ENCODE measurements at regions not wholly inside any gene's neighbourhood (a gene's known extent, or its start where the extent isn't known, plus 50 kb on each side); places are given as distances from the start of the nearest gene placed in this dataset.

- H3K4me3 ChIP-seq (ENCODE audit: low read depth, low read length), result no peak overlapping the region
- DNase-seq (ENCODE audit: low read depth), result no peak
- TF ChIP-seq CTCF (conservative IDR thresholded peaks at IDR 0.05; ENCODE audit: low read depth, low read length), result no peak
Measured at GRCh38 chr17:33385133-33385532, 92.0 kb upstream of the ASIC2 start.

- no peak overlapping the region for H3K4me3 ChIP-seq (ENCODE audit: low read depth, low read length)
- DNase-seq (ENCODE audit: low read depth), result no peak
- no peak for TF ChIP-seq CTCF (conservative IDR thresholded peaks at IDR 0.05; ENCODE audit: low read depth, low read length)
Measured at GRCh38 chr17:33385713-33386112, 92.6 kb upstream of the ASIC2 start.

GRCh38 chr17:33387406-33387805 is 94.3 kb upstream of the ASIC2 start:
- no peak for TF ChIP-seq CTCF (conservative IDR thresholded peaks at IDR 0.05; ENCODE audit: low read depth, low read length)

GRCh38 chr17:33389504-33390135 is 96.5 kb upstream of the ASIC2 start:
- DNase-seq (ENCODE audit: low read depth), result peak; percentile 8
- H3K4me3 ChIP-seq (ENCODE audit: low read depth, low read length), result no peak overlapping the region
- TF ChIP-seq CTCF (conservative IDR thresholded peaks at IDR 0.05; ENCODE audit: low read depth, low read length), result no peak

More at GRCh38 chr17:33387406-33387805, 94.3 kb upstream of the ASIC2 start:
- no peak for DNase-seq (ENCODE audit: low read depth)
- no peak overlapping the region for H3K4me3 ChIP-seq (ENCODE audit: low read depth, low read length)

GRCh38 chr17:33390479-33391176 is 97.5 kb upstream of the ASIC2 start:
- peak; percentile 16 for DNase-seq (ENCODE audit: low read depth)
- H3K4me3 ChIP-seq (ENCODE audit: low read depth, low read length), result no peak overlapping the region
- no peak for TF ChIP-seq CTCF (conservative IDR thresholded peaks at IDR 0.05; ENCODE audit: low read depth, low read length)

- no peak overlapping the region for H3K4me3 ChIP-seq (ENCODE audit: low read depth, low read length)
Measured at GRCh38 chr17:33396818-33397217, 103.7 kb upstream of the ASIC2 start.

More at GRCh38 chr17:33396818-33397217, 103.7 kb upstream of the ASIC2 start:
- no peak for DNase-seq (ENCODE audit: low read depth)
- TF ChIP-seq CTCF (conservative IDR thresholded peaks at IDR 0.05; ENCODE audit: low read depth, low read length), result no peak
